H1 (cell line): ENCODE measurements at regions not wholly inside any gene's neighbourhood (a gene's known extent, or its start where the extent isn't known, plus 50 kb on each side); places are given as distances from the start of the nearest gene placed in this dataset.

Experiments
- BRCA1 ChIP-seq: IDR thresholded peaks from 2 replicates; pipeline ENCODE4 v1.6.1; 2012; ENCODE audit warnings: low read depth, low read length, improper control_type of control experiment
- CTCF ChIP-seq, 3 experiments: IDR thresholded peaks; 1 replicate in 2 of 3; 2 replicates in 1 of 3; pipeline versions ENCODE4 v1.5.1 to v1.6.1; 2011; ENCODE audit warnings: low read length in 3 of 3, mild to moderate bottlenecking in 3 of 3, inconsistent platforms in 2 of 3, low read depth in 1 of 3, moderate library complexity in 1 of 3; ENCODE audit not compliant: insufficient read depth in 1 of 3; ENCODE audit errors: control extremely low read depth in 1 of 3
- EP300 ChIP-seq, 2 experiments: IDR thresholded peaks; 1 replicate in 1 of 2; 2 replicates in 1 of 2; pipeline ENCODE4 v1.6.1; 2011 to 2012; ENCODE audit warnings: low read depth in 2 of 2, low read length in 2 of 2, mild to moderate bottlenecking in 2 of 2, borderline replicate concordance in 1 of 2, inconsistent platforms in 1 of 2, moderate library complexity in 1 of 2
- GABPA ChIP-seq: IDR thresholded peaks from 2 replicates; pipeline ENCODE4 v1.6.1; 2011; ENCODE audit warnings: mild to moderate bottlenecking, low read length, moderate library complexity, borderline replicate concordance; ENCODE audit not compliant: insufficient read depth
- JUN ChIP-seq: IDR thresholded peaks from 2 replicates; pipeline ENCODE4 v1.6.1; 2011; ENCODE audit warnings: low read depth, mild to moderate bottlenecking, improper control_type of control experiment, low read length
- JUND ChIP-seq: IDR thresholded peaks from 2 replicates; pipeline ENCODE4 v1.6.1; 2011; ENCODE audit warnings: mild to moderate bottlenecking, improper control_type of control experiment, low read length
- MAX ChIP-seq: IDR thresholded peaks from 2 replicates; pipeline ENCODE4 v1.6.1; 2012; ENCODE audit warnings: inconsistent platforms
- POLR2A ChIP-seq, 2 experiments: IDR thresholded peaks; 1 replicate in 1 of 2; 2 replicates in 1 of 2; pipeline ENCODE4 v1.6.1; 2011; ENCODE audit warnings: low read depth in 2 of 2, low read length in 2 of 2, mild to moderate bottlenecking in 2 of 2; ENCODE audit errors: control extremely low read depth in 1 of 2
- POLR2AphosphoS5 ChIP-seq: IDR thresholded peaks from 2 replicates; pipeline ENCODE4 v1.6.1; 2011; ENCODE audit warnings: low read depth, low read length
- RFX5 ChIP-seq: IDR thresholded peaks from 2 replicates; pipeline ENCODE4 v1.6.1; 2011; ENCODE audit warnings: low read depth, low read length, improper control_type of control experiment, borderline replicate concordance
- TAF1 ChIP-seq: IDR thresholded peaks from 2 replicates; pipeline ENCODE4 v1.6.1; 2011; ENCODE audit warnings: mild to moderate bottlenecking, low read depth, low read length
- TAF7 ChIP-seq: optimal IDR thresholded peaks from 2 replicates; pipeline ENCODE3; 2011; ENCODE audit warnings: low read depth, mild to moderate bottlenecking, inconsistent platforms, low read length, moderate library complexity, borderline replicate concordance
- TBP ChIP-seq: IDR thresholded peaks from 2 replicates; pipeline ENCODE4 v1.6.1; 2011; ENCODE audit warnings: low read depth, low read length, improper control_type of control experiment
- ZNF274 ChIP-seq: IDR thresholded peaks from 2 replicates; pipeline ENCODE4 v1.7.0; 2012; ENCODE audit warnings: low read length, borderline replicate concordance; ENCODE audit errors: extremely low read depth

GRCh38 chr6:209432-210103 is 82.7 kb upstream of the DUSP22 start:
- no peak for TF ChIP-seq GABPA
- no peak for TF ChIP-seq TBP
- no peak for TF ChIP-seq JUND
- TF ChIP-seq CTCF (IDR thresholded peaks at IDR 0.05; ENCODE audit: control extremely low read depth in 1 of 3, insufficient read depth in 1 of 3, low read depth in 1 of 3, low read length in 3 of 3) = no peak
- TF ChIP-seq MAX = no peak
- TF ChIP-seq POLR2A (IDR thresholded peaks at IDR 0.05; ENCODE audit: control extremely low read depth in 1 of 2, low read depth in 2 of 2, low read length in 2 of 2) = no peak
- TF ChIP-seq BRCA1 = no peak
- no peak for TF ChIP-seq POLR2AphosphoS5
- no peak for TF ChIP-seq TAF7
- TF ChIP-seq JUN = no peak
- TF ChIP-seq TAF1 = no peak
- no peak for TF ChIP-seq ZNF274
- no peak for TF ChIP-seq EP300 (IDR thresholded peaks at IDR 0.05; ENCODE audit: borderline replicate concordance in 1 of 2, low read depth in 2 of 2, low read length in 2 of 2)
- no peak for TF ChIP-seq RFX5
